ENCODE measurements at regions not wholly inside any gene's neighbourhood (a gene's known extent, or its start where the extent isn't known, plus 50 kb on each side); places are given as distances from the start of the nearest gene placed in this dataset.

- peak in 1 of 2 donors; percentile 78 for DNase-seq
Measured at GRCh38 chr3:99499235-99500158, 138.9 kb upstream of the COL8A1 start.

DNA sequence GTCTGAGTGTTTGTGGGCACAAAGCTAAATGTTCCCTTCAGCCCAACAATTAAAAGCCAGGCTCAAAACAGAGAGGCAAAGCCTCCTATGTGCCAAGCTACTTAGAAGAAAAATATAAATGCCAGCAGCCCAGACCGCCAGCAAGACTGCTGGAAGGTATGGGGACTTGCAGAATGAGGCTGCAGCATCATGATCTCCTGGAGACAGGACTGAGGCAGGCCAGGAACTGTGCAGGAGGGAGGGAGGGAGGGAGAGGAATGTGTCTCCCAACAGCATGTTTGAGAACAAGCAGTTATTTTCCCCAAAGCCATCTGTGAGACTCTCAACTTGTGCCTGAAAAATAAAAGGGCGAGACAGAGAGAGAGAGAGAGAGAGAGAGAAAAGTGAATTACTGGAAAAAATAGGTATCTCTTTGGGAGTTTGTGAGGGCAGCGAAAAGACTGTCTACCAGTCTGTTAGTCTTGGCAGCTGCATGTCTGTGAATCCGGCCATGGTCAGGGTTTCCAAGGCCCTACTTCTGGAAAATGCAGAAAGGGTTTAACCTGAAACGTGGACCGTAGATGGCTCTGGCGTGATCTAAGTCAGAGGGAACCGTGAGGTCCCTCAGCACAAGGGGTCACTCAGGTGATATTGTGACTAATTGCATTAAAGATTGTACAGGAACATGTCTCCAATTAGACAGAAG, 139.7 kb upstream of the COL8A1 start:
- no peak for DNase-seq

DNA sequence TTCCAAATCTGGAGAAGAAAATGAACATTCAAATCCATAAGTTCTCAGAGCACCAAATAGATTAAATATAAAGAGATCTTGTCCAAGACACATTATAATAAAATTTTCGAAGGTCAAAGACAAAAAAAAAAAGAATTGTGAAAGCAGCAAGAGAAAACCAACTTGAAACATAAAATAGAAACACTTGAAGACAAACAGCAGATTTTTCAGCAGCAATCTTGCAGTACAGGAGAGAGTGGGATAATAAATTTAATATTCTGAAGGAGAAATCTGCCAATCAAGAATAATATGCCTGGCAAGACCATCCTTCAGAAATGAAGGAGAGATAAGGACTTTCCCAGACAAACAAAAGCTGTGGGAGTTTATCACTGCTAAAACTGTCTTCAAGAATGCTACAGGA, 150.5 kb upstream of the COL8A1 start:
- no peak for DNase-seq

DNA sequence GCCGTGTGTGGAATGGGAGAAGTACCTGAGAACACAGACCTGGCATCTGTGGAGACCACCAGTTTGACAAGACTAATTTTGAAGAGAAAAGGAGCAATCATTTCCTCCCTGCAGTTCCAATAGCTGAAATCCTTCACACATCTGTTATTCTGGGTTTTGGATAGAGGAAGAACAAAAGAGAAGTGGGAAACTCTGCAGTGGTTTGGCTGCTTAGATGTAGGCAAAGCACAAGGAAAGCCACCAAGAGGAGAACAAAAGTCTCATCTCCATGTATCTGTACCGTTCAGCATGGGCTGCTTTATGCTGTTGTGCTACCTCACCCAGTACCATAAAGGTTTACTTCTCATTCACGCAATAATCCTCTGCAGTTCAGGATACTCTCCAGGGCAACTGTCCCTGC, 153.1 kb upstream of the COL8A1 start:
- peak in 1 of 2 donors; percentile 33 for DNase-seq

DNA sequence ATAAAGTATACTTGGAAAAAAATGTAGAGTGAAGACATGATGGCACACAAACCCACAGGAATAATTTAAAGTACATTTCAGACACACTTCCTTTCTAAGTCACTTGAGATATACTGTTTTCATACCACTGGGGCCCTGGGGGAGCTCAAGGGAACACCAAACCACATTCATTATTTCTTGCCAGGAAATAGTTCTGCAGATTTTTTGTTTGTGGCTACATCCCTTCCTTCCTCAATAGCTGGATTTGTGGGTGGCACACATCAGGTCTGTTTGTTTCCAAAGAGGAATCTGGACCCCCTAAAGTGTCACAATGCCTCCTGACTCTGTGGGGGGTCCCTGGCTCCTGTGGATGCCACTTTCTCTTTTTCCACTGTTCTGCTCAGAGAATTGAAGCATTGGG, 153.5 kb upstream of the COL8A1 start:
- DNase-seq, result no peak

DNA sequence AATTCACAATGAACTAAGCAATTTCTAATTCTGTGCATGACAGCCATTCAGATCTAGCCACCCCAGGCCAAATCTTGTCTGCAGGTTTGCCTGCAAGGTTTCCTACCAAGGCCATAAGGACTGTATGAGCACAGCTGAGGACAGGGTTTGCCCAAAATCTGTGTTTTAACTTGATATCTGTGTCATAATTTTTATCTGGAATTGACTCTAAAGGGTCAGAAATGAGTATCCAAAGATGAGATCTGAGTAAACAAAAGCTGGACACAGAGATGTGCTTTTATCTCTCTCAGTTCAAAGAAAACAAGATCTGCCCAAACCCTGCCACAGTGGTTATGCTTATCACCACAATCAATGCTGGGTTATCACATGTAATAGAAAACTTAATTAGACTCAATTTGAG, 154.6 kb upstream of the COL8A1 start:
- no peak for DNase-seq

DNA sequence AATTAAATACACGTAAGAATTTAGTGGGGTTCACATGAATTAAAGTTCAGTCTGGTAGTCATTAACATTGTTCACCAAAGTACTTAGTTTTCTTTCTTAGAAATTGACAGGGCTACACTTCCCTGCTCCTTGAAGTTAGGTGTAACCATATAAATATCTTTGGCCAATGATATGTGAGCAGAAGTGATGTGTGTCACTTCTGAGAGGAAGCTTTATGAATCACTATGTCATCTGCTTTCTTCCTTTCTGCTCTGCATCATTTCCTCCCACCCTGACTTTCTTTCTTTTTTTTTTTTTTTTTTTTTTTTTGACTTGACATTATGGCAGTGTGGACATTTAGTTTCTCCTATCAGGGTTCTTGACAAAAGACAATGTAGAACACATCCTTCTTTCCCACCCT, 156.2 kb upstream of the COL8A1 start:
- DNase-seq, result no peak

GRCh38 chr3:99481561-99481960, 156.8 kb upstream of the COL8A1 start:
- no peak for DNase-seq

DNA sequence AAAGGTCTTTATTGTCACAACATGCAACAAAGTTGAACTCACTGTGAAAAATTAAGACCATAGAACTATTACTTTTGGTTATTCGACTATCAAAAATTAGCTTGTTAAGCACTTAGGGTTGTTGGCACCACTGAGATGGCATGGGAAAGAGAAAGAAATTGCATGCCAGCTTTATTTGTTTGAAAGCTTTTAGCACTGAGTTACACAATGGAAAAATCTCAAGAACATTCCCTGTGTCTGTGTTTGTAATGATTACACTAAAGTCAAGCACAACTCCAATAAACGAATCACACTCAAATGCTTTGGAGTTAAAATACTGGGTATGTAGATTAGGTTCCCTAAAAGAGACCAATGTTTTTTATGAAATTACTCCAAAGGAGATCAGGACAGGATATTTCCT, 158.6 kb upstream of the COL8A1 start:
- DNase-seq, result no peak

- DNase-seq, result no peak
Measured at GRCh38 chr3:99477650-99478049, 160.7 kb upstream of the COL8A1 start.

DNA sequence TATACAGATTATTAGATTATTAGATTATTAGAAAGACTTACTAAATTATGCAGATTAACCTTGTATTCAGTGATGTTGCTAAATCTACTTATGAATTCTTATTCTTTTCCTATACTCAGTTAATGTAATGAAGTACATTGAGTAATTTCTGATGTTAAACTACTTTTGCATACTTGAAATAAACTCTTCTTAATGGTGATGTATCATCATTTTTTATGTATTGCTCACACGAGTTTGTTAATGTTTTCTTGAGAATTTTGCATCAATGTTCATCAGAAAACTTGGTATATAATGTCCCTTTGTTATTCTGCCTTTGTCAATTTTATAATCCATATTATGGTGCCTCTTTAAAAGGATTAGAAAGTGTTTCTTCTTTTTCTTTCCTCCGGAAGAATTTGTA, 163.2 kb upstream of the COL8A1 start:
- DNase-seq, result no peak

DNA sequence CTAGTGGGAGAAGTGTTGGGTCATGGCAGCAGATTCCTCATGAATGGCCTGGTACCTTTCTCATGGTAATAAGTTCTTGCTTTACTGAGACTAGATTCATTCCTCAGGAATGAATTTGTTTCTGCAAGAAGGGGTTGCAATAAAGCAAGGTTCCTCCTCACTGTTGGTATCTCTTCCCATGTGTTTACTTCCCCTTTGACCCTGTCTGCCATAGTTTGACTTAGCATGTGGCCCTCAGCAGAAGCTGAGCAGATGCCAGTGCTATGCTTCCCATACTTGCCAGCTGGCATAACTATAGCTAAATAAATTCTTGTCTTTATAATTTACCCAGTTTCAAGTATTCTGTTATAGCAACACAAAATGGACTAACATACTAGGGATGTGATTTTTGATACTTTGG, 163.6 kb upstream of the COL8A1 start:
- DNase-seq, result no peak

DNA sequence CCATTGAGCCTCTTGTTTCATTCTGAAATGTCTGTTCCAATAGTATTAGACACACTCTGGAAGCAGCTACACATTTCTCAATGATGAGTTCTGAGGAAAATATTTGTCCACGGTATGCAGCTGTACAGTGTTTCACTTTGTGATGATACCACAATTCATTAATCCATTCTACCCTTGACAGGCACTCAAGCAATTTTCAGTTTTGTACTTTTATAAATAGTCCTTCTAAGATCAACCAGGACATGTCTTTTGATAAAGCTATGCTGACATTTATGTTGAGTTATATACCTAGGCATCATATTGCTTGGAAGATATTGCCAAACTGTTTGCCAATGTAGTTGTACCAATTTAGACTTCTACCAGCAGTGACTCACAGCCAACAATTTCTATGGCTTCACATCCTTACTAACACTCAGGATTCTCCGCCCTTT, 165.1 kb upstream of the COL8A1 start:
- DNase-seq, result no peak

DNA sequence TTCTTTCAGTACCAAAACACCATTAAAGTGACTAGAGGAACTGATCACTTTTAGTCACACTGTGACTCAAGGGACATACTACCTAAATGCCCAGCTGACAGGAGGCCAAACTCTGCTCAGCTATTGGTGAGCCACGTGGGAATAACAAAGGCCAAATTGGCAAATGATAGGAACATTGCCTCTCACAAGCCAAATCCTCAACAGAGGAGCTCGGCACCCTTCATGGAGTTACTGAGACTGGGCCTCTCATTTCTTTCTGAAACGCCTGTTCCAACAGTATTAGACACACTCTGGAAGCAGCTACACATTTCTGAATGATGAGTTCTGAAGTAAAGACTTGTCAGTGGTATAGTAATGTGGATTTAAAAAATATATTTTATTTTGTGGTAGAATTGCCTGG, 166.0 kb upstream of the COL8A1 start:
- no peak for DNase-seq

DNA sequence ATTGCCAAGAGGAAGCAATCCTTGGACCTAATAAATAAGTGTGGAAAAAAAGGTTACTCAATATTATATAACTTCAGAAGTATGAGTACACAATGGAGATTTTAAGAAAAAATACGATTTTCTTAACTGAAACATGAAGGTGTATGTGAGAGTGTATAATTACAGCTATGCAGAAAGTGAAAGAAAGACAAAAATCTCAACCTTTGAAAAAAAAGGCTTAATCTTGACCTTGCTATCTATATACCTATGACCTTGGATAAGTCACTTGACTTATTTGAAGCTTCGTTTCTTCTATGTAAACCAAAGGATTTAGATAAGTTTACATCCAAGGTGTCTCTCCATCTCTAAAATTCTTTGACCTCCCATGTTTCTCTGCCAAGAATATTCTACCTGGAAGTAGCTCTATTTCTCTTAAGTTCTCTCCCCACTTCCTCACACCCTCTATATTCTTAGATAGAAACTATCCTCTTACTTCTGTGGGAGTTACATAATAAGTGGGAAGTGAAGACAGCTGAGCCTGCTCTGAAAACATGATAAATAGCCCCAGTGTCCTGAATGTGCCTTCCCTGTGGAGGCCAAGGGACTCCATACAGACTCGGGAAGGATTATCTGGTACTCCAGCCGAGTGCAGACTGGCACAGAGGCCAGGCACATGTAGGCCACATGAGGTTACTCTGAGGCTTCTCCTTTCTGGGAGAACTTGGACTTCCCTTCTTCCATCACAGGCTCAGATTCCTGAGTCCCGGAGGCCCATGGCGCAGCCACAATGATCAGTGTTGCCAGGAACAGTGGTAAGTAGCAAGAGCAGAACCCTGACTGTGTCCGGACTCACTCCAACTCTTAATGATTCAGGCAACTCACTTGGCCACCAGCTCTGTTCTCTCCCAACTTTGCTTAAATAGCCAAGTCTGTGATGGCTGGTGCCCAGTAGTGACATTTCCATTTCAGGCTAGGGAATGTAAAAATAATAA, 166.8 kb upstream of the COL8A1 start:
- DNase-seq, result no peak

GRCh38 chr3:99470841-99471240, 167.6 kb upstream of the COL8A1 start:
- no peak for DNase-seq

DNA sequence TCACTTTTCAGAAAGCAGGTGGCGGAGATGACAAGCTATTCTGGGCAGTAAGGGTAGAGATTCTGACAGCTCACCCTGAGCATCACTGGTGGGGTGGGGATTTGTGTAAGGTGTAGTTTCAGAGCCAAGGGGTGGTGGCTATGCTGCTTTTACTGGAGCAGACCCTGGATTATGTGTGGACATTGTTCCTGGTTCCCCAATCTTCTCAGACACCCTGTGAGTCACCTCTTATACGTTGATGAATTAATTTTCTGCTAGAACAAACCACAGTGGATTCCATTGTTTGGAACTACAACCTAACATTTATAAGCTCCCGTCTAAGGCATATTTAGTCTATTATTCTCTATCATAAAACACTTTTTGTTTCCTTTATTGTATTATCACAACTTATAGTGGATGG, 169.5 kb upstream of the COL8A1 start:
- DNase-seq, result no peak

- no peak for DNase-seq
Measured at GRCh38 chr3:99467420-99467819, 171.0 kb upstream of the COL8A1 start.

DNA sequence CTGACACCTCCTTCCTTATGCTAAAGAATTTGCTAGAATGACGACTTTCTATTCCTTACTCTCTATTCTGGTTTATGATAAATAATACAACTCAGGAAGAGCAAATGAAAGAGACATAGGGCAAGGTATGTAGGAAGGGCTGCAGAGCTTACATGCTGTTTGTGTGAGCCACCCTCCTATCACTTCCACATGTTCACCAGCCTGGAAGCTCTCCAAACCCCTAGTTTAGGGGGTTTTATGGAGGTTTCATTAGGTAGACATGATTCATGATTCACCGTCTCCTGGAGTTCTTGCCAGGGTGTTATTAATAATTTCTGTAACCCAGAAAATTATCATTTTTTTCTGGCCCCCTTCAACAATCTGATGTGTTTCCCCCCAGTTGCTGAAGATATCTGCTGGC, 172.1 kb upstream of the COL8A1 start:
- DNase-seq, result no peak

DNA sequence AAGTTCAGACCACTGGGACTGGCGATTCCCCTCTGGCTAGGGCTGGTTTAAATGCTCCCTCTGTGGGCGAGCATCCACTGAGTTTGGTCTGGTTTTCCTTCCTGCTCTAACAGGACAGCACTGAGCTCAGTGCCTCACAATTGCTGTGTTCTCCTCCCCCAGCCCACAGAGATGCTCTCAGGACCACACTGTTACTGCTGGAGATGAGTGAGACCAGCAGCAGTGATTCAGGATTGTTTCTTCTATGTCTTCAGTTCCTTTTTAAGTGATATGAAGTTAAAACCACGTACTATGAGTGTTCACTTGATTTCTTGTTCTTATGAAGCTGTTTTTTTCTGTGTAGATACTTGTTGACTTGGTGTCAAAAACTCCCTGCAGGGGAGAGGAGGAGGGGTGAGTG, 180.4 kb upstream of the COL8A1 start:
- DNase-seq, result no peak

DNA sequence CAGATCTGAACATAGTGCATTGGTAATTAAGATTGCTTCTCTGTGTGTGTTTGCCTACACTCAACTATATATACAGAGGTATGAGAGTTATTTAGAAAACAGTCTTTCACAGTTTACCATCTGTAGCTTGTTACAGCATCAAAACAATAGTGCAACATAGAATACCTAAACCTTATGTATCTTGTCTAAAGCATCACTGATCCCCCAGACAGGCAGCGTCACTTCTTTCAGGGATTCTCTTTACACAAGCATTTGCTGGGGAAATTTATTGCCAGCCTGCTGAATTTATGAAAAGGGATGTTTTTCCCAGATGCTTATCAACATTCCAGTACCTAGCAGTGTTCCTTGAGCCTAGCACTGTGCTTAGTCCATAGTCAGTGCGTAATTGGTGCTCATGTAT, 195.8 kb upstream of the COL8A1 start:
- no peak for DNase-seq

DNA sequence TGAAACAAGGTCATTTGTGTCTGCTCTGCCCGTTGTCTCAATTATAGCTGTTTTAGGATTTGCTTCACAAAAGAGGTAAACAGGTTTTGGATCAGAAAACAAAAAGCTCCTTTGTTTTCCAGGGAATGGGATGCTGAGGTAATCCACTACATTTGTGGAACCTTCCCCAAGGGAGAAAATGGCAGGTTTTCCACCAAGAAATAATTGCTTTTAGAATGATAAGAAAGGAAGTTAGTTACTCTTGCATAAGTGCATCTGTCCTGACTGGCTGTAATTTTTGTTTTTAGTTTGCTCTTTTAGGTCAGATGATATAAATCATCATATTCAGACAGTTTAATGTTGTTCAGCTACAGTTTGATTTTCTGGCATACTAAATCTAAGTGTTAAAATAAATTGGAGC, 198.5 kb upstream of the COL8A1 start:
- no peak for DNase-seq

DNA sequence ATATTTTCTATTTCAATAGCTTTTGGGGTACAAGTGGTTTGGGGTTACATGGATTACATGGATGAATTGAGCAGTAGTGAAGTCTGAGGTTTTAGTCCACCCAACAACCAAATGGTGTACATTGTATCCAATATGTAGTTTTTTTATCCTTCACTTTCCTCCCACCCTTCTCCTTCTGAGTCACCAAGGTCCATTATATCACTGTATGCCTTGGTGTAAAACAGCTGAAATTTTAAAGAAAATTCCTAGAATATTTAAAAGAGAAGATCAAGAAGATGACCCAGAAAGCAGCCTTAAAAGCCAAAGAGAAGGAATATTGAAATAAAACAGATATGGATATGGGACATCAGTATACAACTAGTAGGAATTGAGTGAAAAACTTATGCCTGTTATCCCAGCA, 204.2 kb upstream of the COL8A1 start:
- no peak for DNase-seq
